Bone marrow (tissue), 2 donors: ENCODE measurements at regions not wholly inside any gene's neighbourhood (a gene's known extent, or its start where the extent isn't known, plus 50 kb on each side); places are given as distances from the start of the nearest gene placed in this dataset.
"Not testable (repeated sequence)": the region's sequence is repeated elsewhere in the genome, so short reads cannot be mapped to it uniquely, and the experiment has no call there.

Experiments used
- DNase-seq, 2 donors: peaks; one replicate each; lab custom pipeline; 2025; lab: John Stamatoyannopoulos, UW

DNA sequence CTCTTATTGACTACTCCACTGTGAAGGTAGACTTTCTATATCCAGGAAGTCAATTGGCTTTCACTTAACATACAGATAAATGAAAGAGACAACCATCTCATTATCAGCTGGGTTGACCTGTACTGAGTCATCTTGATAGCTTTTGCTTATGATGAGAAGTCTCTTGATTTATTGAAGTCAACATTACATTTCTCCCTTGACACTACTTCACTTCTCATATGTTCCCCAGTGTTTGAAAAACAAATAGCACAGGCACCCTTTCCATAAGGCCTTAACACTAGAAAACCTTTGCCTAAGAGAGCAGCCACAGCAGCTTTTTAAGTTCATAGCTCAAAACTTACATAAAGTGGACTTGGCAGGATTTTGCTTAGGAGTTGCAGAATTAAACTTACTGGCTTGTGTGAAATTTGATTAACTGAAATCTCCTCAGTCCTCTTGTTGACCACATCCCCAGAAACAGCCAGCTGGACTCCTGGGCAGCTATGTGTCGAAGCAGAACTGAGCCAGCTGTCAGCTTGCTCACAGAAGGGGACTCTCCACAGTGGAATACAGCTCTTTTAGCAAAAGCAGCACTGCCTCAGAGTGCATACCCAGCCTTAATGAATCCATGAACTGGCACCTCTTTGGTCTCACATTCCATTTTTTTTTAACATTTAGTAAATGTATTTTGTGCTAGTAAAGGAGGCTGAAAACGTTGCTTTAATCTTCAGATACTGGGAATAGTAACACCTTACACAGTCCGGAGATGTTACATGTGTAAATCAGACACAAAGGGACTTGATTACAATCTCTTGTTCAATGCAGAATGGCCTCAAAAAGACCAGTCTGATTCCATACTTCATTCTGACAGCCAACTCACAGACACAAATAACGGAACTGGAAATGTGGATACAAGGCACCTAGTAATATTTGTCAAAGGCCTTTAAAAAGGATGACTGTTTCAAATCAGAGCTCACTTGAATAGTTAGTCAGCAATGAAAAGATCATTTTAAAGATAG, 1532.7 kb downstream of the HACE1 start:
- DNase-seq = no peak

DNA sequence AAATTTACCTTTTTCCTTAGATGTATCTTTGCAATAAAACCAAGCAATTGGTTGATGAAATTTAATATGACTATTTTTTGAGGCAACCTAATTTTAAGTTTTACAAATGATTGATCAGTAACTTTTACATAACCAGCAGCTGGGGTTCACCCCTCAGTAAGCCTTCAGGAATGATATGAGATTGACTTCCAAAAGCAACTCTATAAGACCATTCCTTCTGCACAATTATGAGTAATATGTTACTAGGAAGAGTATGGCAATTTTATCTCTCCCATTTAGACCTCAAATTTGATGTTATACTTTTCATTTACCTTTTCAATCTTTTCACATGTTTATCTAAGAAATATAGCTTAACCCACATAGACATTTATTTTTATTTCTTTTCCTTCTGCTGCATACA, 1546.3 kb downstream of the HACE1 start:
- no peak for DNase-seq

DNA sequence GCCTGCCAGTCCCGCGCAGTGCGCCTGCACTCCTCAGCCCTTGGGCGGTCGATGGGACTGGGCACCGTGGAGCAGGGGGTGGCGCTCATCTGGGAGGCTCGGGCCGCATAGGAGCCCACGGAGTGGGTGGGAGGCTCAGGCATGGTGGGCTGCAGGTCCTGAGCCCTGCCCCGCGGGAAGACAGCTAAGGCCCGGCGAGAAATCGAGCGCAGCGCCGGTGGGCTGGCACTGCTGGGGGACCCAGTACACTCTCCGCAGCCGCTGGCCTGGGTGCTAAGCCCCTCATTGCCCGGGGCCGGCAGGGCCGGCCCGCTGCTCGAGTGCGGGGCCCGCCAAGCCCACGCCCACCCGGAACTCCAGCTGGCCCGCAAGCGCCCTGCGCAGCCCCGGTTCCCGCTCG, 1565.3 kb downstream of the HACE1 start:
- DNase-seq = not testable (repeated sequence)

DNA sequence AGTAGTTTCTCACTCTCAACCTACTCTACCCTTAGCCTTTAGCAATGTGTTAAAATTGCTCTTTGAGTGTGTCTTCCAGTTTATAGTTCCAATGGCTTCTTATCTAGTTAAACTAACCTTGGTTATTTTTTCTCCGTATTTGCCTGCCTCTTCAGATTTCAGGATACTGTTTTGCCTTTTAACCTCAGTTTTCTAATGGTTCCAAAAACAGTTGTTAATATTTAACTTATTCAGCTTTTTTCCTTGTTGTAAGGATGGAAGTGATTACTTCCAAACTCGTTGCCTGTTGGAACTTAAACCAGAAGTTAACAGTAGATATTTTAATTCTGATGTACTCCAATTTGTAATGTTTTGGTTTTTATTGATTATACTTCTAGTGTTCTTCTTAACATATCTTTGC, 1574.9 kb downstream of the HACE1 start:
- DNase-seq = no peak

DNA sequence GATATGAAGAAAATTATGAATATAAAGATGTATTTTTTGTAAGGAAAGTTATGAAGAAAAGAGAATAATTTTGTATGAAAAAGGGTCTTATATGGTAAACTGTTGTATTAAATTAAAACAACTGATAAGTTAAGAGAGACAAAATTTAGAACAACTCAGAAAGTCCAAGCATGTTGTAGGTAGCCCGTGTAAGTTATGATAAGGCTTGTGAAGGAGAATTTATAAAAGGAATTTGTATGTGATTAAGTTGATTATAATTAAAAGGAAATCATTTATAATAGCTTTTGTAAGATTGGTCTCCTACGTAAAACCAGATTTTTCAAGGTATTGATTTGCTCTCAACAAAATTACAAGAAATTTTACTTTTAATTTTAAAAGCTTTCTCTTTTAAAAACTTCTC, 1579.3 kb downstream of the HACE1 start:
- DNase-seq = no peak

DNA sequence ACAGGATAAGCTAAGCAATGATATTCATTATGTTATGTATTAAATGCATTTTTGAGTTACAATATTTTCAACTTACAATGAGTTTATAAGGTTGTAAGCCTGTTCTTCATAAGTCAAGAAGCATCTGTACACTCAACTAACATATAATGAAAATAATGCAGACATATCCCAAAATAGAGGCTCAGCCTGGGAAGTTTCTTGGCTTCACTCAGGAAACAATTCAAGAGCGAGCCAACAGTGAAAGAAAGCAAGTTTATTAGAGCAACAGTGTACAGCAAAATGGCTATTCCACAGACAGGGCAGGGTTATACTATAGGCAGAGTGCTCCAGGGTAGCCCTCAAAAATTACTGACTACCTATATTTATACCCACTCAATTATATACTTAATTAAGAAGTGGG, 1581.8 kb downstream of the HACE1 start:
- DNase-seq = no peak

DNA sequence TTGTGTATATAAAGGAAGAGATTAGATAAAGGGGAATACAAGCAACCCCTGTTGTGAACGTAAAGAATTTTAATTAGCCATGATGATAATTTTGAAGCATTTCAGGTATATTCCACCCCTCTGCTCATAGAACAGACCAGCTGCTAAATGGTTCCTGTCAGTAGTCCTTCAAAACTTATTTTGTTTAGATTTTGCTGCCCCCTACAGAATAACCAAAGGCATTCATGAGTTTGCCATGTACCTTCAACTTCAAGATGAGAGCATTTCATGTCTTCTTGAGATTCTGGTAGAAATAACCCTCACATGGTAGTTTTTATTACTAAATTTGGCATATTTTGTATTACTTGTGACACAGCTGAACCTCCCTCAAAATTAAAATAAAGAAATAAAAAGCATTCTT, 1586.7 kb downstream of the HACE1 start:
- no peak for DNase-seq

DNA sequence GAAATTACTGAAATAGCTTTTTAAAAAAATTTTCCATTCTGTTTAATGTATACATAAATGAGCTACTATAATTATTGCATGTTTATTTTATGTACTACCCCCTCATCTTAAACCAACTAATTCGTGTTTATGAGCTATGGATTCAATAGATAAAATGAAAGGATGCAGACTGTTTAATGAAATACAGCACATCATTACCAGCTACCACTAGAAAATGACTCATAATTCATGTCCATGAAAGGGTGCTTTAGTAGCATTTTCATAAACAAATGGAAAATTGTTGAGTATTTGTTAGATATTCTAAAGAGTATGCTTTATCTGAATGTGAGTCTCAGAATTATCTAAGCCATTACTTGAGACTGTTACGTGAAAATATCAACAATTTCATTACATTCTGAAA, 1590.1 kb downstream of the HACE1 start:
- no peak for DNase-seq

DNA sequence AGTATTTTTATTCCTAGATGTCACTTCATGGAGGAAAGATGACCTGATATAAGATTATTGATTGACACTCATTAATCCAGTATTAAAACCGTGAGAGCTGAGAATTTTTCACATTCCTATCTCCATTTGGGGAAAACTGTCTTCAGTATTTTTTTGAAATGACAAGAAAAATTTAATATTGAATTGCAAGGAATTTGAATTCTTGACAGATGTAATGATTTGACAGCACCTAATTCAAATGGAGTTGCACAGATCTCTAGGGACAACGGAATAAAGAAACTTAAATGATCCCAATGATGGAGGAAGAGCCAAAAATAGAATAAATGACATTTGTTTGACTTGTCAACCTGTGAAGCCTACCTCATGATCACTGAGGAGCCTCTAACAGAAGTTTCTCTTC, 1591.4 kb downstream of the HACE1 start:
- DNase-seq = no peak

DNA sequence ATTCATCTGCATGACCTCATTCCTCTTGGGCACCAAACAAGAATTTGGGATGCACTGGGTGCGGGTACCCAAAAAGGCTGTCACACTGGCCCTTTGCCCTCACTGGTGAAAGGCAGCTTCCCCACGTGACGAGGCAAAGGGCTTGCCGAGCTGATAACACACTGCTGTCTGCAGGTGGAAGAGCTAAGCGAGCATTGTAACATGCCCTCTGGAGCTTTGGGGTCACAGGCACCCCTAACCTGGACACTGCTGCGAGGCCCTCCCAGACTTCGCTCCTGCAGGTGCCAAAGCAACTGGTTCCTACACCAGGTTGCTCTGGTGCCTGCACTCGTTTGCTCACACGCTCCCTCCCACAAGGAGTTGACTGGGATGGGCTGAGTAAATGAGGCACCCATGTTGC, 1595.7 kb downstream of the HACE1 start:
- no peak for DNase-seq

DNA sequence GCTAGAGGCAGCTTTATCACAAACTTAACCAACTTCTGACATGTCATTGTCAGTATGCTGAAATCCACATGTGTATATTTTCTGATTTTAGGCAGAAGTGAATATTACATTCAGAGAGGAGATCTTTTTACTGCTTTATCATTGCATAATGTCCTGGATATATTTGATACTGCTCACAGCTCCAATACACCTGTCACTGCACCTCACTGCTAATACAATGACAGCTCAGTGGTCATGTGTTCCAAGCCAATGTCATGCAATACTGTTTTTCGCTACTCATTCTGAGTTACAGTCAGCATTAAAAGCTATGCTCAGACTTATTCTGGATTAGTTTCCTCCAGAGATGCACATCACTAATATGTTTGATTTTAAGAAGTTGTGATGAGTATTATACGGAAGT, 1604.6 kb downstream of the HACE1 start:
- DNase-seq = no peak

DNA sequence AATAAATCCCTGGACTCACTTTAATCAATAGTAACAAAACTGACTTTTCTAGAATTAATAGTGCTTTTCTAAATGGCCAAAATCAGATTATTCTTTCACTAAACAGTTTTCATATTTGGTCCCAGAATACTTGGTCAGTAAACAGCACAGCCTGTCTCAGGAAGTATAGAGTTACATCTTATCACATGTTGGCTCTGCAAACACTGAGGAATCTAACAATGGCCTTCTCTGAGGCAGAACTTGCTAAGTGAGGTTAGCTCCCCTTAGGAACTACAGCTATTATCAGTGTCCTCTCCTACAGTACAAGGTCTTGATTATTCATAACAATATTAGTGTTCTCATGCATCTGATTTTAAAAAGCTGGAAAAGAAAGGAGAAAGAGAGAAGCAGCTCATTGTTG, 1622.8 kb downstream of the HACE1 start:
- no peak for DNase-seq

DNA sequence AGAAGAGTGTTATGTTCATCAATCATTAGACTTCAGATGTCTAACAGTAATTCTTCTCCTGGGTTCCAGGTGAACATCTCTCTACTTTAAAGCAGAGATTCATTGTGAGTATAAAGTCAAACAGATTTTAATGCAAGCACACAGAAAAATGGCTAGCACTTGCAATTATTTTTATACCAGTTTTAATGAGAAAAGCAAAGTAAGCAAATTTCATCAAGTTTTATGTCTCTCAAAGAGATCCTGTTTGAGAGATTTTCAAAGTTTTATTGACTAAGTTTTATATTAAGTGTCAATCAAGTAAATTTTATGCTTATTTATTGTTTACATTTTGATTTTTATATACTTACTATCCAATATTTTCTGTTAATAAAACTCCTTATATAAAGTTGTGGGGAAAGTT, 1628.5 kb downstream of the HACE1 start:
- DNase-seq = no peak

DNA sequence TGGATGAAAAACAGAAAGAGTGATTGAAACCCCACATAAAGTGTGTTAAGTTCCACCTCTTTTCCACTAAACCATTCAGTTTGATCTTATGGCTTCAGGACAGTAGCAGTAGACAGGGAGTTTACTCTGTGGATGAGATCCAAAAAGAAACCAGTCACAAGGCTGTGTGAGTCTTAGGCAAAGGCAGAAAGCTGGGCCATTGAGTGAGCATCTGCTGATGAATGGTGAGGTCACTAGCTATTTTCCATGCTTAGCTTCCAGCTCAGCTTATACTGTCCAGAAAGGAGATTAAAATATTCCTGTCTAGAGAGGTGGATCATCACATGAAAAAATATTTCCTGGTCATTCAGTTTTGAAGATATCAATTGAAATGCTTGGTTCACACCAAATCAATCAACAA, 1643.9 kb downstream of the HACE1 start:
- no peak for DNase-seq

DNA sequence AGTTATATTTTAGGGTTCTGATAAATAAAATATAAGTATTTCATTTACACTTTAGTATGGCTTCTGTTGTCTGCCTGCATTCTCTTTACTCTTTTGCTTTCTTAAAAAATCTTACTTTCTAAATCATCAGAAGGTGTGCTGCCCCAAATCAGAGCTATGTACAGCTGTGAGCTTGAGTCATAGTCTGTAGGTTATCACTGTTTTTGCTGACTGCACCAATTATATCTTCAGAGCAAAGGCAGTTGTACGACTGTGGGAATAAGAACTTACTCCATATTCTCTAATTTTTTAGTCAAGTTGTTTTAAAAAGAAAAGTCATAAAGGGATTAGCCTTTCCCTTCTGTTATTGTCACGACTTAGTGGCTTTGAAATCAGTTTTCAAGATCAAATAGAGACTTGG, 1649.0 kb downstream of the HACE1 start:
- DNase-seq = no peak

DNA sequence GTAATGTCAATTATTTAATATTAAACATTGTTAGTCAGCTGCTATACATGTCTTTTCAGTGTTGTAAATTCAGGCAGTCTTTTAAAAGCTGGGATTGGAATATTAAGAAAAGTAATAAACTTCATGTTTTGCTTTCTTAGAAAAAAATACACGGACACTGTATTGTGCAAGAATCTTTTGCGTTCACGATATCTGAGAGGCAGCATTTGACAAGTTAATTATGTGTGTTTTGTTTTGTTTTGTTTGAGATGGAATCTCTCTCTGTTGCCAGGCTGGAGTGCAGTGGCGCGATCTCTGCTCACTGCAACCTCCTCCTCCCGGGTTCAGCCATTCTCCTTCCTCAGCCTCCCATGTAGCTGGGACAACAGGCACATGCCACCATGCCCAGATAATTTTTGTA, 1661.3 kb downstream of the HACE1 start:
- no peak for DNase-seq

DNA sequence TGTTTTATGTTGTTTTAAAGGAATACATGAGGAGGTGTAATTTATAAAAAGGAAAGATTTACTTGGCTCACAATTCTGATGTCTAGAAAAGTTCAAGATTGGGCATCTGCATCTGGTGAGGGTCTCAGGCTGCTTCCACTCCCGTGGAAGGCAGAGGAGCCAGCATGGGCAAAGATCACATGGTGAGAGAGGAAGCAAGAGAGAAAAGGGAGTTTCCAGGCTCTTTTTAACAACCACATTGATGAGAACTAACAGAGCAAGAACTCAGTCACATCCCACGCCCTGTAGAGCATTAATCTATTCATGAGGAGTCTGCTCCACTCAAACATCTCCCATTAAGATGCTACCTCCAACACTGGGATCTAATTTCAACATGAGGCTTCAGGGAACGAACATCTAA, 1666.3 kb downstream of the HACE1 start:
- no peak for DNase-seq

DNA sequence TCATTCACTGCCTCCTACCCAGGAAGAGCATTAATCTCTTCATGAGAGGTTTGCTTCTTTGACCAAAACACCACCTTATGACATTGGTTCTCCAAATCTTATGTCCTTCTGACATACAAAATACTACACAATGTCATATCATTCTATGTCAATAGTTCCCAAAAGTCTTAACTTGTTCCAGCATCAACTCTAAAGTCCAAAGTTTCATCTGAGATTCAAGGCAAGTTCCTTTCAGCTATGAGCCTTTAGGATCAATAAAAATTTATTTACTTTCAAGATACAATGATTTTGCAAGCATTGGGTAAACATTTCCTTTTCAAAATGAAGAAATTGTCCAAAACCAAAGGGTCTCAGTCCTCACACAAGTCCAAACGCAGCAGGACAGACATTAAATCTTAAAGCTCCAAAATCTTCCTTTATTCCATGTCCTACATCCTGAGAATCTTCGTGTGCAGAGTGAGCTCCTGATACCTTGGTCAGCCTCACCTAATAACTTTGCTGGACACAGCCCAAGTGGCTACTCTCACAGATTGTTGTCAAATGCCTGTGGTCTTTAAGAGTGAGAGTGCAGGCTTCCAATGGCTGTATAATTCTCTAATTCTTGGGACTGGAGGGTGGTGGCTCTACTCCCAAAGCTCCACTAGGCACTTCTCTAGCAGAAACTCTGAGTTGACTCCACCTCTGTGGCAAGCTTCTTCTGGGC, 1668.2 kb downstream of the HACE1 start:
- DNase-seq = no peak

DNA sequence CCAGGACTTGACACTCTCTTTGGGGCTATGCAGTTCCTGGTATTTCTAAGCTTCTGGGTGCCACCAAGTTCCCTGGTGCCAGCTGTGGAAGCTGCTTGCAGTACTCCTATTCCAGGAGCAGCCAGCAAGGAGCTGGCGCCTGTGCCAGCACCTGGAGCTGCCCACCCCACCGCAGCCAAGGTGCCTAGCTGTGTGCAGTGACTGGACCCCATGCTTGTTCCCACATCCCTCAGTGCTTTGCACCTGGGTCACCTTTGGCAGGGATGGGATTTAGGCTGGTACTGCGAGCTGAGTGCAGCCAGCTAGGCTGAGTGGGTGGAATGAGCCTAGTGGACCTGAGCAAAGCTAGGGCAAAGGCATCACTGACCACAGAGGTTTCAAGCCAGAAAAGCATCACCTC, 1674.9 kb downstream of the HACE1 start:
- DNase-seq = no peak

DNA sequence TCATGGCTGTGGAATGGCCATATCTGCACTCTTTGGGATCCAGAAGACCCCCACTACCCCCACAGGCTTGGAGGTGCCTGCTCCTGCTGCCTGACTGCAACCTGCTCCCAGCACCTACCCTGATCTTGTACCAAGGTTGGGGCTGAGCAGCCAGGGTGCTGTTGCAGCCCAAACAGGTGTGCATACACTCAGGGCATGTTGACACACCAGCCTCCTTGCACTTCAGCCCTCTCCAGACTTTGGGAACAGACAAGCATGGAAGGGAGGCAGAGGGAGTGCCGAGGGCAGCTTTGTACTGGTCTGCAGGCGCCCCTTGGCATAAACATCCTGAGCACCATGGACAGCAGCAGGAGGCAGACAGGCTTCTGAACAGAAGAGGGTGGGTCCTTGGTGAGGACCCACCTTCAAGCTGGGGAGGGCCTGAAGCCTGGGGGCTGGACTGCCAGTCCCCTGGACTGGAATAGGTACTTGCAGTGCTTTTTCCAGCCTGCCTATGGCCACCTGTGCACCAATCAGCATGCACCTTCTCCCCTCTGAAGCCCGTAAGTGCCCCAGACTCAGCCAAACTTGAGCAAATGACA, 1675.8 kb downstream of the HACE1 start:
- DNase-seq = no peak

DNA sequence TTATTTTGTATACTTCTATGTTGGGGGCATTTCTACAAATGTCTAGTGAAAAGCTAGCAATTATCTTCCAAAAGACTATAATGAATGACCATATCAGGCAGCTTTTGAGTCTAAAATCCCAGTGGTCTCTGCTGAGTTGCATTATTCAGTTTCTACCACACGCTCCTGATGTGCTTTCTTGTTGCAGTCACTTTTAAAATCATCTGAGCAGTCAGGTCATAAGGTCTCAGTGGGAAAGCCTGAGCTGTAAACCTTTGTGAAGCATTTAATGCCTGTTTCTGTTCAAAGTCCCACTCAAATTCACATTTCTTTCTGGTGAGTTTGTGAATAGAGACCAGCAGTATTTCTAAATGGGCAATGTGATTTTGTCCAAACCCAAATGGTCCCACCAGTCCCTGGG, 1681.5 kb downstream of the HACE1 start:
- no peak for DNase-seq

DNA sequence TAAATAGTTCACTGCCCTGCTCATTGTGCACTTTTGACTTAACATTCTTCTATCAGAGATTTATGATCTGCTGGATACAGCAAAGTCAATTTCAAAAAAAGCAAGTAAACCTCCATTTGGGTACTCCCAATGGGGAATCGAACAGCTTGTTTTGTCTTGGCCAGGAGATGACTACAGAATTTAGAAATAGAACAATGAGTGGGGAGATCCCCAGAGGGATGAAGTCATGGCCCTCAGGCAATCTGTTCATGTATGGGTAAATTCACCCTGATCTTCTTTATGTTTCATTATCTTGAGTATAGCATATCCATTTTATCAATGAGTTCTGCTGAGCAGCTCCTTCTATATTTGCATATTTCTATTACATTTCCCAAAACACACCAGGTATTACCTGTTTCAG, 1681.9 kb downstream of the HACE1 start:
- no peak for DNase-seq

DNA sequence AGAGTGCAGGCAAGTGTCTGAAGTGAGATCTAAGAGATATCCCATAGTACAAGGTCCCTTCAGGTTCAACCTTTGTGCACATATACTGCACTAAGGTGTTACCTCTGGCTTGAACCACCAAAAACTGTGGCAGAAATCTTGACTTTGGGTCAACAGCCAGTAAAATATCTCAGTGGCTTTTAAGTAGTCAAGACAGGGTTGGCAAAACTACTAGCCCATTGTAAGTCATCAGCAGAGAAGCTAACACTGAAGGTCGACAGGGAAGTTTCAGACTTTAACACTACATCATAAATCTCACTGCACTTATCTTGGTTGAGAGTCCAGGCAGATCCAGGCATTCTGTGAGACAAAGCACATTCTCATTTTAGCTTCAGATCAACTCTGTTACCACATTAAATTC, 1684.7 kb downstream of the HACE1 start:
- DNase-seq = no peak
